SK-N-SH (cell line): ENCODE measurements at regions not wholly inside any gene's neighbourhood (a gene's known extent, or its start where the extent isn't known, plus 50 kb on each side); places are given as distances from the start of the nearest gene placed in this dataset.

Experiments used
- CTCF ChIA-PET: fragments of 300-600, 350-600 bp; formaldehyde crosslinking; extraction: SDS; loops from one replicate; lab custom pipeline; 2021; lab: Yijun Ruan, JAX
- POLR2A ChIA-PET: fragments of 350-600 bp; sonication (Branson Sonifier 250); formaldehyde crosslinking; extraction: SDS; loops from one replicate; lab custom pipeline; 2020; ENCODE audit warnings: antibody characterized with exemption, inconsistent platforms; lab: Yijun Ruan, JAX
- DNase-seq: peaks from one replicate; pipeline ENCODE4 v3.0.0; 2012
- H2AFZ ChIP-seq: fragments of 200-600 bp; sonication (generic); 2 replicates; pipeline ENCODE4 v1.8.1; 2016; ENCODE audit warnings: antibody characterized with exemption, mild to moderate bottlenecking, low read depth
- H3F3A ChIP-seq: fragments of 200-600 bp; sonication (generic); replicated peaks from 2 replicates; pipeline ENCODE3; 2016; ENCODE audit warnings: antibody characterized with exemption, mild to moderate bottlenecking; ENCODE audit not compliant: insufficient read depth
- H3K27ac ChIP-seq, 2 experiments: fragments of 200-500 bp in 1 of 2; fragments of 200-600 bp in 1 of 2; sonication (Bioruptor generic) in 1 of 2; sonication (generic), shearing (Covaris generic) in 1 of 2; 2 replicates each; pipeline versions ENCODE4 v1.5.1 to v1.6.1; 2014 to 2016; ENCODE audit warnings: low read depth in 2 of 2, inconsistent platforms in 1 of 2, low read length in 1 of 2, mild to moderate bottlenecking in 1 of 2, mixed read lengths in 1 of 2
- H3K27me3 ChIP-seq: fragments of 200-600 bp; sonication (generic), shearing (Covaris generic); 2 replicates; pipeline ENCODE4 v1.6.1; 2016; ENCODE audit warnings: mixed run types; ENCODE audit not compliant: insufficient read depth
- H3K36me3 ChIP-seq, 2 experiments: fragments of 200-500 bp in 1 of 2; fragments of 200-600 bp in 1 of 2; sonication (Bioruptor generic) in 1 of 2; sonication (generic) in 1 of 2; replicated peaks in 1 of 2; 2 replicates each; pipeline versions ENCODE3 to v1.5.1; 2014 to 2016; ENCODE audit warnings: low read length in 1 of 2, mild to moderate bottlenecking in 1 of 2; ENCODE audit not compliant: insufficient read depth in 2 of 2, control insufficient read depth in 1 of 2
- H3K4me1 ChIP-seq, 2 experiments: fragments of 200-500 bp in 1 of 2; fragments of 200-600 bp in 1 of 2; sonication (Bioruptor generic) in 1 of 2; sonication (generic), shearing (Covaris generic) in 1 of 2; 2 replicates each; pipeline versions ENCODE4 v1.5.1 to v1.6.1; 2014 to 2016; ENCODE audit warnings: low read depth in 1 of 2, low read length in 1 of 2, mixed run types in 1 of 2; ENCODE audit not compliant: insufficient read depth in 2 of 2, control insufficient read depth in 1 of 2
- H3K4me2 ChIP-seq: fragments of 200-600 bp; sonication (generic), shearing (Covaris generic); 2 replicates; pipeline ENCODE4 v1.6.1; 2017; ENCODE audit warnings: mixed run types
- H3K4me3 ChIP-seq, 2 experiments: fragments of 200-500 bp in 1 of 2; fragments of 200-600 bp in 1 of 2; sonication (Bioruptor generic) in 1 of 2; sonication (generic), shearing (Covaris generic) in 1 of 2; 2 replicates each; pipeline versions ENCODE4 v1.5.1 to v1.8.1; 2014 to 2016; ENCODE audit warnings: low read depth in 2 of 2, inconsistent platforms in 1 of 2, low read length in 1 of 2, mild to moderate bottlenecking in 1 of 2, mixed read lengths in 1 of 2, moderate library complexity in 1 of 2
- H3K79me2 ChIP-seq: fragments of 200-600 bp; sonication (generic); 2 replicates; pipeline ENCODE4 v1.8.1; 2017; ENCODE audit warnings: mild to moderate bottlenecking; ENCODE audit not compliant: insufficient read depth
- H3K9ac ChIP-seq: fragments of 200-600 bp; sonication (generic); 2 replicates; pipeline ENCODE4 v1.6.1; 2017; ENCODE audit warnings: mixed run types
- H3K9me2 ChIP-seq: fragments of 200-600 bp; sonication (generic); 2 replicates; pipeline ENCODE4 v1.6.1; 2017; ENCODE audit warnings: mixed run types
- H3K9me3 ChIP-seq: fragments of 200-600 bp; sonication (generic); 2 replicates; pipeline ENCODE4 v1.6.1; 2017; ENCODE audit warnings: mixed run types, mild to moderate bottlenecking, moderate library complexity
- H4K20me1 ChIP-seq: fragments of 200-600 bp; sonication (generic); 2 replicates; pipeline ENCODE4 v1.6.1; 2017; ENCODE audit warnings: mild to moderate bottlenecking, mixed run types; ENCODE audit not compliant: insufficient read depth
- CHD2 ChIP-seq: fragments of 150-350 bp; IDR thresholded peaks from 2 replicates; pipeline ENCODE4 v1.6.1; 2018; ENCODE audit warnings: low read length; ENCODE audit not compliant: partially characterized antibody
- EZH2phosphoT487 ChIP-seq: fragments of 200-600 bp; sonication (generic); IDR thresholded peaks from 2 replicates; pipeline ENCODE4 v1.6.1; 2017; ENCODE audit warnings: low read depth, mixed run types, mild to moderate bottlenecking, antibody characterized with exemption, moderate library complexity, borderline replicate concordance
- FOSL2 ChIP-seq: IDR thresholded peaks from 2 replicates; pipeline ENCODE4 v1.4.0; 2012; ENCODE audit warnings: low read depth, mild to moderate bottlenecking, moderate library complexity, borderline replicate concordance
- FOXJ3 ChIP-seq: sonication (generic); formaldehyde crosslinking; IDR thresholded peaks from 2 replicates; pipeline ENCODE4 v1.5.1; 2020; ENCODE audit warnings: mild to moderate bottlenecking, missing genetic modification reagents
- GATA2 ChIP-seq: sonication (generic); formaldehyde crosslinking; IDR thresholded peaks from 2 replicates; pipeline ENCODE4 v1.5.0; 2020; ENCODE audit warnings: mild to moderate bottlenecking, missing genetic modification reagents
- JUND ChIP-seq: IDR thresholded peaks from 2 replicates; pipeline ENCODE4 v1.4.0; 2012
- MEF2A ChIP-seq: IDR thresholded peaks from 2 replicates; pipeline ENCODE4 v1.4.0; 2012; ENCODE audit warnings: low read depth, borderline replicate concordance
- NRF1 ChIP-seq: IDR thresholded peaks from 2 replicates; pipeline ENCODE4 v1.6.1; 2012; ENCODE audit warnings: low read depth, mild to moderate bottlenecking, low read length
- RXRA ChIP-seq: IDR thresholded peaks from 2 replicates; pipeline ENCODE4 v1.4.0; 2012; ENCODE audit warnings: low read depth, mild to moderate bottlenecking, borderline replicate concordance
- TEAD4 ChIP-seq: IDR thresholded peaks from 2 replicates; pipeline ENCODE4 v1.4.0; 2012; ENCODE audit warnings: mild to moderate bottlenecking, borderline replicate concordance; ENCODE audit not compliant: insufficient read depth
- WGBS: methylation state at CpG from one replicate; pipeline ENCODE4 v1.1.6; 2017; ENCODE audit warnings: low lambda C conversion rate; 5-methylcytosine and 5-hydroxymethylcytosine counted together
- TF ChIP-seq, protein P1 (sequence below): IDR thresholded peaks from 2 replicates; pipeline ENCODE4 v1.4.0; 2012; ENCODE audit warnings: low read depth
- TF ChIP-seq, protein P2 (sequence below): IDR thresholded peaks from 2 replicates; pipeline ENCODE4 v1.4.0; 2012; ENCODE audit warnings: low read depth, borderline replicate concordance
- TF ChIP-seq, protein P3 (sequence below): IDR thresholded peaks from 2 replicates; pipeline ENCODE4 v1.4.0; 2012; ENCODE audit warnings: low read depth, borderline replicate concordance

DNA sequence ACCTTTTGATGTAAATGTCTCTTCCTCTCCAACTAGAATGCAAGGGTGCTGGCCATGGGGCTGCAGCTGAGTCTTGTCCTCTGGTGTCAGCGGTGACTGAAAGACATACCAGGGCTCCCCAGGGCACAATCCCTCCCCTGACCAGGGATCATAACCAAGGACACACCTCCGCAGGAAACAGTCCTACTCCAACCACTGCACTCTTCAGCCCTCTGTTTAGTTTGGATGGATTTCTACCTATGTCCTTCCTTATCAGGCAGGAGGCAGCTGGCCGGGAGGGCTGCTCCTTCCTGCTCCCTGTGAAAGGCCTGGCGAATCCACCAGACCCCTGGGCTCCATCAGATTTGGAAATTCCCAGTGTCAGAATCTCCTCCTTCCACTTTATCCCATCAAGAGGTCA is 185.2 kb upstream of the ID2 start:
- no peak for DNase-seq
- Histone ChIP-seq H3K79me2 (no peaks in the 10 kb centered on the region), H3K9me2 (no peaks in the 10 kb centered on the region), H4K20me1 (no peaks in the 10 kb centered on the region), H3K27ac (no peak overlapping the region), H3K4me3 (no peak overlapping the region), H2AFZ (no peak overlapping the region), H3F3A (no peaks in the 10 kb centered on the region), H3K36me3 (no peaks in the 10 kb centered on the region), H3K9me3 (no peaks in the 10 kb centered on the region), H3K27me3 (no peaks in the 10 kb centered on the region), H3K4me2 (no peak overlapping the region), H3K4me1 (peaks cover 0 to 7% of the 10 kb centered on the region in 2 experiments; a peak in 1 of 4 replicates), H3K9ac (no peak overlapping the region)
- ChIA-PET POLR2A (interaction anchor here (0.7 kb wide), 1 partner anchor 532 kb away, joined by 3 read pairs; no protein-coding TSS in a partner anchor), CTCF (interaction anchor here (1.1 to 1.2 kb wide), 2 partner anchors 13 to 129 kb away, joined by 3 to 4 read pairs; no protein-coding TSS in a partner anchor)
- 62% methylated on average over 4 of the region's 4 CpGs for WGBS
- TF ChIP-seq MEF2A (no peak), RXRA (no peak), TEAD4 (no peak), NRF1 (no peak), CHD2 (no peak), GATA2 (no peak), EZH2phosphoT487 (no peak), JUND (no peak)
- TF ChIP-seq, protein P1, sequence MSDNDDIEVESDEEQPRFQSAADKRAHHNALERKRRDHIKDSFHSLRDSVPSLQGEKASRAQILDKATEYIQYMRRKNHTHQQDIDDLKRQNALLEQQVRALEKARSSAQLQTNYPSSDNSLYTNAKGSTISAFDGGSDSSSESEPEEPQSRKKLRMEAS: no peak

DNA sequence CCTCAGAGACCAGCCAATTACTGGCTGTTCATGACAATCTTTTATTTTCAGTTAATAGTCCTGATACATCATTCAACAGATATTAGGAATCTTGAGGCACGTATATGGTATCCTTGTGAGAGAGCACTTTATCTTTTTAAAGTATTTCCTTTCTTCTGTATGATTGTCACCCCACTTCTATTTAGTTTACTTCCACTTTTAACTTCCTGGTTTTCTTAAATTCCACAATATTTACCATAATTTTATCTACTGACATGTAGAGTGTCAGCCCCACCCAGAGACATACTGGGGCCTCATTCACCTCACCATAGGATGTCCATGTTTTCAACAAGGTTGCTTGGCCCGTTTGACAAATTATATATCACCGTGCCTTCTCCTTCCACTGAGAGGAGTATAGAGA is 182.9 kb upstream of the ID2 start:
- H3K36me3 ChIP-seq: no peaks in the 10 kb centered on the region
- H3F3A ChIP-seq: no peaks in the 10 kb centered on the region
- no peak overlapping the region for H3K4me2 ChIP-seq
- no peaks in the 10 kb centered on the region for H4K20me1 ChIP-seq
- ChIA-PET POLR2A (no interaction called here), CTCF (interaction anchor here (1.1 to 1.6 kb wide), 2 partner anchors 10 to 23 kb away, joined by 3 read pairs; no protein-coding TSS in a partner anchor)
- no peaks in the 10 kb centered on the region for H3K9me3 ChIP-seq
- no peak overlapping the region for H3K4me3 ChIP-seq
- no peak for DNase-seq
- H3K4me1 ChIP-seq: peaks cover 0 to 12% of the 10 kb centered on the region in 2 experiments; a peak in 1 of 4 replicates
- H3K27ac ChIP-seq: no peak overlapping the region
- H3K9me2 ChIP-seq: no peaks in the 10 kb centered on the region
- no peaks in the 10 kb centered on the region for H3K79me2 ChIP-seq
- no peaks in the 10 kb centered on the region for H3K27me3 ChIP-seq
- TF ChIP-seq FOSL2: no peak
- TF ChIP-seq CHD2: no peak
- TF ChIP-seq, protein P1: no peak
- no peak for TF ChIP-seq FOXJ3 (CRISPR knock-in tag)
- no peak for TF ChIP-seq RXRA
- TF ChIP-seq, protein P2, sequence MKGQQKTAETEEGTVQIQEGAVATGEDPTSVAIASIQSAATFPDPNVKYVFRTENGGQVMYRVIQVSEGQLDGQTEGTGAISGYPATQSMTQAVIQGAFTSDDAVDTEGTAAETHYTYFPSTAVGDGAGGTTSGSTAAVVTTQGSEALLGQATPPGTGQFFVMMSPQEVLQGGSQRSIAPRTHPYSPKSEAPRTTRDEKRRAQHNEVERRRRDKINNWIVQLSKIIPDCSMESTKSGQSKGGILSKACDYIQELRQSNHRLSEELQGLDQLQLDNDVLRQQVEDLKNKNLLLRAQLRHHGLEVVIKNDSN: no peak
- TF ChIP-seq, protein P3, sequence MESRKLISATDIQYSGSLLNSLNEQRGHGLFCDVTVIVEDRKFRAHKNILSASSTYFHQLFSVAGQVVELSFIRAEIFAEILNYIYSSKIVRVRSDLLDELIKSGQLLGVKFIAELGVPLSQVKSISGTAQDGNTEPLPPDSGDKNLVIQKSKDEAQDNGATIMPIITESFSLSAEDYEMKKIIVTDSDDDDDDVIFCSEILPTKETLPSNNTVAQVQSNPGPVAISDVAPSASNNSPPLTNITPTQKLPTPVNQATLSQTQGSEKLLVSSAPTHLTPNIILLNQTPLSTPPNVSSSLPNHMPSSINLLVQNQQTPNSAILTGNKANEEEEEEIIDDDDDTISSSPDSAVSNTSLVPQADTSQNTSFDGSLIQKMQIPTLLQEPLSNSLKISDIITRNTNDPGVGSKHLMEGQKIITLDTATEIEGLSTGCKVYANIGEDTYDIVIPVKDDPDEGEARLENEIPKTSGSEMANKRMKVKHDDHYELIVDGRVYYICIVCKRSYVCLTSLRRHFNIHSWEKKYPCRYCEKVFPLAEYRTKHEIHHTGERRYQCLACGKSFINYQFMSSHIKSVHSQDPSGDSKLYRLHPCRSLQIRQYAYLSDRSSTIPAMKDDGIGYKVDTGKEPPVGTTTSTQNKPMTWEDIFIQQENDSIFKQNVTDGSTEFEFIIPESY: no peak
- TF ChIP-seq MEF2A: no peak
- TF ChIP-seq, all 33 proteins: peak for 0
- WGBS: 76% methylated on average over 3 of the region's 3 CpGs
- H3K9ac ChIP-seq: no peak overlapping the region
- no peak overlapping the region for H2AFZ ChIP-seq
